ENCODE measurements at regions not wholly inside any gene's neighbourhood (a gene's known extent, or its start where the extent isn't known, plus 50 kb on each side); places are given as distances from the start of the nearest gene placed in this dataset.

DNA sequence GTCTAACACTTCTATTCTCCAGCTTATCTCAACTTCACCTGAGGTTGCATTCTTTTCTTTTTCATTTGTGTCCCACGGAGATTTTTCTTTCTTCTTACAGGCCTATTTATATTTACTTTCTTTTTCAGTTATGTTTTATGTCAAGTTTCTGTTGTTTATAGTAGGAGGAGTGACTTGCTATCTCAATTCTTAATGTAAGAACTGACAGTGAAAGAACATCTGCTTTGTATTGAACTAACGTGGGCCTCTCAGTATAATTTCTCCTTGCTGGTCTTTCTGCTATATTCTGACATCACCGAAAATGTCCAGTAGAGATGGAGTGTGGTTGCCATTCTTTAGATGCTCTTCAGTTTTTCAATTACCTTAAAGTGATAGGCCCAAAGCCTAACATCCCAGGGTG lies 521.7 kb downstream of the EPM2A start:
- TF ChIP-seq TEAD4 (IDR thresholded peaks at IDR 0.05): no peak
- TF ChIP-seq EGR1 (IDR thresholded peaks at IDR 0.05): no peak
- TF ChIP-seq EP300 (IDR thresholded peaks at IDR 0.05; ENCODE audit: borderline replicate concordance): no peak
- TF ChIP-seq, protein P1, sequence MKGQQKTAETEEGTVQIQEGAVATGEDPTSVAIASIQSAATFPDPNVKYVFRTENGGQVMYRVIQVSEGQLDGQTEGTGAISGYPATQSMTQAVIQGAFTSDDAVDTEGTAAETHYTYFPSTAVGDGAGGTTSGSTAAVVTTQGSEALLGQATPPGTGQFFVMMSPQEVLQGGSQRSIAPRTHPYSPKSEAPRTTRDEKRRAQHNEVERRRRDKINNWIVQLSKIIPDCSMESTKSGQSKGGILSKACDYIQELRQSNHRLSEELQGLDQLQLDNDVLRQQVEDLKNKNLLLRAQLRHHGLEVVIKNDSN (IDR thresholded peaks at IDR 0.05): no peak
- TF ChIP-seq CREB1 (IDR thresholded peaks at IDR 0.05; ENCODE audit: low read depth): no peak
- TF ChIP-seq ZBTB7A (IDR thresholded peaks at IDR 0.05; ENCODE audit: low read depth): no peak
- TF ChIP-seq RAD21 (IDR thresholded peaks at IDR 0.05; ENCODE audit: low read depth): no peak
- TF ChIP-seq TAF1 (IDR thresholded peaks at IDR 0.05; ENCODE audit: low read depth): no peak
- no peak for TF ChIP-seq CEBPB (IDR thresholded peaks at IDR 0.05)
- no peak for TF ChIP-seq FOXM1 (IDR thresholded peaks at IDR 0.05; ENCODE audit: borderline replicate concordance, low read depth)
